ENCODE measurements at regions not wholly inside any gene's neighbourhood (a gene's known extent, or its start where the extent isn't known, plus 50 kb on each side); places are given as distances from the start of the nearest gene placed in this dataset.

- no peak for DNase-seq
- no peaks in the 10 kb centered on the region for H3K4me1 Mint-ChIP-seq (ENCODE audit: low read depth, unreplicated experiment)
- H3K36me3 Mint-ChIP-seq (ENCODE audit: unreplicated experiment) = no peaks in the 10 kb centered on the region
- no peaks in the 10 kb centered on the region for H3K27me3 Mint-ChIP-seq (ENCODE audit: unreplicated experiment)
- H3K27ac Mint-ChIP-seq (ENCODE audit: unreplicated experiment) = no peak overlapping the region
- no peak for TF ChIP-seq CTCF (IDR thresholded peaks at IDR 0.05; ENCODE audit: partially characterized antibody, unreplicated experiment)
- peaks cover 2% of the 10 kb centered on the region for H3K9me3 Mint-ChIP-seq (ENCODE audit: unreplicated experiment)
- H3K4me3 Mint-ChIP-seq (ENCODE audit: unreplicated experiment) = no peak overlapping the region
Observed at GRCh38 chr11:86141727-86142126, 72.8 kb upstream of the PICALM start.

GRCh38 chr11:86140334-86140990, 71.6 kb upstream of the PICALM start:
- Mint-ChIP-seq H3K9me3 (ENCODE audit: unreplicated experiment) (peaks cover 2% of the 10 kb centered on the region), H3K27ac (ENCODE audit: unreplicated experiment) (no peak overlapping the region), H3K36me3 (ENCODE audit: unreplicated experiment) (no peaks in the 10 kb centered on the region), H3K4me1 (ENCODE audit: low read depth, unreplicated experiment) (no peaks in the 10 kb centered on the region), H3K27me3 (ENCODE audit: unreplicated experiment) (no peaks in the 10 kb centered on the region), H3K4me3 (ENCODE audit: unreplicated experiment) (no peak overlapping the region)
- DNase-seq = no peak
- TF ChIP-seq CTCF (IDR thresholded peaks at IDR 0.05; ENCODE audit: partially characterized antibody, unreplicated experiment) = no peak

- H3K27ac Mint-ChIP-seq (ENCODE audit: unreplicated experiment) = no peak overlapping the region
- no peaks in the 10 kb centered on the region for H3K36me3 Mint-ChIP-seq (ENCODE audit: unreplicated experiment)
- TF ChIP-seq CTCF (IDR thresholded peaks at IDR 0.05; ENCODE audit: partially characterized antibody, unreplicated experiment) = no peak
- no peaks in the 10 kb centered on the region for H3K27me3 Mint-ChIP-seq (ENCODE audit: unreplicated experiment)
- no peaks in the 10 kb centered on the region for H3K4me1 Mint-ChIP-seq (ENCODE audit: low read depth, unreplicated experiment)
- no peak for DNase-seq
- H3K4me3 Mint-ChIP-seq (ENCODE audit: unreplicated experiment) = no peak overlapping the region
- H3K9me3 Mint-ChIP-seq (ENCODE audit: unreplicated experiment) = peaks cover 2% of the 10 kb centered on the region
Observed at GRCh38 chr11:86138958-86139357, 70.1 kb upstream of the PICALM start.

- Mint-ChIP-seq H3K27ac (ENCODE audit: unreplicated experiment) (no peak overlapping the region), H3K9me3 (ENCODE audit: unreplicated experiment) (peaks cover 2% of the 10 kb centered on the region), H3K4me1 (ENCODE audit: low read depth, unreplicated experiment) (no peaks in the 10 kb centered on the region), H3K36me3 (ENCODE audit: unreplicated experiment) (no peaks in the 10 kb centered on the region), H3K27me3 (ENCODE audit: unreplicated experiment) (no peaks in the 10 kb centered on the region), H3K4me3 (ENCODE audit: unreplicated experiment) (no peak overlapping the region)
- no peak for DNase-seq
- TF ChIP-seq CTCF (IDR thresholded peaks at IDR 0.05; ENCODE audit: partially characterized antibody, unreplicated experiment) = no peak
Observed at GRCh38 chr11:86136538-86136937, 67.7 kb upstream of the PICALM start.

GRCh38 chr11:86135319-86135714, 66.4 kb upstream of the PICALM start:
- Mint-ChIP-seq H3K36me3 (ENCODE audit: unreplicated experiment) (no peaks in the 10 kb centered on the region), H3K27me3 (ENCODE audit: unreplicated experiment) (no peaks in the 10 kb centered on the region), H3K9me3 (ENCODE audit: unreplicated experiment) (peaks cover 1% of the 10 kb centered on the region), H3K4me3 (ENCODE audit: unreplicated experiment) (no peak overlapping the region), H3K27ac (ENCODE audit: unreplicated experiment) (no peak overlapping the region), H3K4me1 (ENCODE audit: low read depth, unreplicated experiment) (no peaks in the 10 kb centered on the region)
- no peak for DNase-seq
- no peak for TF ChIP-seq CTCF (IDR thresholded peaks at IDR 0.05; ENCODE audit: partially characterized antibody, unreplicated experiment)
